ENCODE measurements at regions not wholly inside any gene's neighbourhood (a gene's known extent, or its start where the extent isn't known, plus 50 kb on each side); places are given as distances from the start of the nearest gene placed in this dataset.
A peak's percentile ranks its signal among the peaks of the same experiment; 100 is the strongest.

- no peaks in the 10 kb centered on the region for H3K27me3 ChIP-seq (ENCODE audit: control insufficient read depth, insufficient read depth, low read length)
- no peaks in the 10 kb centered on the region for H3K36me3 ChIP-seq (ENCODE audit: control insufficient read depth, insufficient read depth, low read length)
- no peak overlapping the region for H3K4me3 ChIP-seq (ENCODE audit: low read depth, low read length)
- no peak for DNase-seq (ENCODE audit: low read depth)
- no peak for FAIRE-seq
- TF ChIP-seq CTCF (IDR thresholded peaks at IDR 0.05; ENCODE audit: insufficient read depth, low read length, severe bottlenecking), result no peak
Observed at GRCh38 chr5:159385536-159385935, 55.2 kb upstream of the IL12B start.

GRCh38 chr5:159386028-159386711 lies 55.9 kb upstream of the IL12B start:
- no peaks in the 10 kb centered on the region for H3K36me3 ChIP-seq (ENCODE audit: control insufficient read depth, insufficient read depth, low read length)
- no peak for FAIRE-seq
- H3K27me3 ChIP-seq (ENCODE audit: control insufficient read depth, insufficient read depth, low read length), result no peaks in the 10 kb centered on the region
- no peak for DNase-seq (ENCODE audit: low read depth)
- no peak for TF ChIP-seq CTCF (IDR thresholded peaks at IDR 0.05; ENCODE audit: insufficient read depth, low read length, severe bottlenecking)
- H3K4me3 ChIP-seq (ENCODE audit: low read depth, low read length), result no peak overlapping the region

GRCh38 chr5:159392871-159393270 lies 62.6 kb upstream of the IL12B start:
- Histone ChIP-seq H3K4me3 (ENCODE audit: low read depth, low read length) (no peak overlapping the region), H3K36me3 (ENCODE audit: control insufficient read depth, insufficient read depth, low read length) (no peaks in the 10 kb centered on the region), H3K27me3 (ENCODE audit: control insufficient read depth, insufficient read depth, low read length) (no peaks in the 10 kb centered on the region)
- DNase-seq (ENCODE audit: low read depth), result peak; percentile 40
- FAIRE-seq, result no peak
- no peak for TF ChIP-seq CTCF (IDR thresholded peaks at IDR 0.05; ENCODE audit: insufficient read depth, low read length, severe bottlenecking)

GRCh38 chr5:159393854-159394274 lies 63.6 kb upstream of the IL12B start:
- DNase-seq (ENCODE audit: low read depth) (no peak), FAIRE-seq (peak; percentile 7)
- Histone ChIP-seq H3K4me3 (ENCODE audit: low read depth, low read length) (no peak overlapping the region), H3K36me3 (ENCODE audit: control insufficient read depth, insufficient read depth, low read length) (no peaks in the 10 kb centered on the region), H3K27me3 (ENCODE audit: control insufficient read depth, insufficient read depth, low read length) (no peaks in the 10 kb centered on the region)
- no peak for TF ChIP-seq CTCF (IDR thresholded peaks at IDR 0.05; ENCODE audit: insufficient read depth, low read length, severe bottlenecking)

- no peak for TF ChIP-seq CTCF (IDR thresholded peaks at IDR 0.05; ENCODE audit: insufficient read depth, low read length, severe bottlenecking)
- FAIRE-seq, result no peak
- Histone ChIP-seq H3K36me3 (ENCODE audit: control insufficient read depth, insufficient read depth, low read length) (no peaks in the 10 kb centered on the region), H3K27me3 (ENCODE audit: control insufficient read depth, insufficient read depth, low read length) (no peaks in the 10 kb centered on the region), H3K4me3 (ENCODE audit: low read depth, low read length) (no peak overlapping the region)
- DNase-seq (ENCODE audit: low read depth), result no peak
Observed at GRCh38 chr5:159395202-159395601, 64.9 kb upstream of the IL12B start.

- Histone ChIP-seq H3K4me3 (ENCODE audit: low read depth, low read length) (no peak overlapping the region), H3K27me3 (ENCODE audit: control insufficient read depth, insufficient read depth, low read length) (no peaks in the 10 kb centered on the region), H3K36me3 (ENCODE audit: control insufficient read depth, insufficient read depth, low read length) (no peaks in the 10 kb centered on the region)
- DNase-seq (ENCODE audit: low read depth) (no peak), FAIRE-seq (no peak)
- TF ChIP-seq CTCF (IDR thresholded peaks at IDR 0.05; ENCODE audit: insufficient read depth, low read length, severe bottlenecking), result no peak
Observed at GRCh38 chr5:159398936-159399335, 68.6 kb upstream of the IL12B start.

Data from bronchial epithelial cell (primary cell).